ENCODE measurements at regions not wholly inside any gene's neighbourhood (a gene's known extent, or its start where the extent isn't known, plus 50 kb on each side); places are given as distances from the start of the nearest gene placed in this dataset.

- ChIA-PET POLR2A (ENCODE audit: low non-redundant PET) (no interaction called here), CTCF (no interaction called here)
- no peak for TF ChIP-seq CTCF (conservative IDR thresholded peaks at IDR 0.05; ENCODE audit: low read depth)
- no peak for DNase-seq (ENCODE audit: low spot score)
- H3K27ac ChIP-seq, result no peak overlapping the region
Measured at GRCh38 chr13:39149896-39150295, 111.6 kb downstream of the NHLRC3 start.

DNA sequence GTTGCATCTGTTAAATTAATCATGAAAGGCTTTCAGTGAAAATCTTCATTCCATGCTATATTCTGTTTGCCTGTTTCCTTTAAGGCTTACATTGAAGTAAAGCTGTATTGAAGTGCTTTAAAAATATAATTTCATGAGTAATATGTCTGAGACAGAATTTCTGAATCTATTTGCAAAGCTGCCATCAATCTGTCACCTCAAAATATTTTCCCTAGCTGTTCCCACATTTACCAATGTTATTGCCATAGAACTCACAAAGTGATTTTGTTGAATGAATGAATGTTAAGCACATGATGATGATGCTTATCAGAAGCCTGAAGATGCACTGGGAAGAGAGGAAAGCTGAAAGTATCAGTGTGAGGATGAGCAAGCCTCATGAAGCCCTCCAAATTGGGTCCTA lies 115.8 kb downstream of the NHLRC3 start:
- DNase-seq (ENCODE audit: low spot score), result no peak
- POLR2A ChIA-PET (ENCODE audit: low non-redundant PET), result no interaction called here
- CTCF ChIA-PET, result interaction anchor here (1.3 kb wide), 1 partner anchor 9 kb away, joined by 3 read pairs; no protein-coding TSS in a partner anchor
- no peak overlapping the region for H3K27ac ChIP-seq
- no peak for TF ChIP-seq CTCF (conservative IDR thresholded peaks at IDR 0.05; ENCODE audit: low read depth)

DNA sequence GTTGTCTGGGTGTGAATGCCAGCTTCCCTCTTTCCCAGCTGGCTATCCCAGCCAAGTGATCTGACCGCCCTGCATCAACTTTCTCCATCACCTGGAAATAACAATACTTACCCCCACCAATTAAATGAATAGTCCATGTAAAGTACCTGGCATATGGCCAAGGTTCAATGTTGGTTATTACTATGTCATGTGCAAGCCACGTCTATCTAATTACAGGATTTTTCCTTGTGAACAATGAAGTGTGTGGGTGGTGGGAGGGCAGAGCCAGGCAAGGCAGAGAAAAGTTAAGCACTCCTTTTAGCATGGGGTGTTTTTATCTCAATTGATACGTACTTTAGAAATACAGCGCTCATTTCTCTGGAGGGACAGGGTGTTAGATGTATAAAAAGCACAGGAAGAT lies 121.1 kb downstream of the NHLRC3 start:
- no peak for DNase-seq (ENCODE audit: low spot score)
- ChIA-PET POLR2A (ENCODE audit: low non-redundant PET) (no interaction called here), CTCF (interaction anchor here (0.9 kb wide), 1 partner anchor 65 kb away, joined by 3 read pairs; no protein-coding TSS in a partner anchor)
- no peak overlapping the region for H3K27ac ChIP-seq
- no peak for TF ChIP-seq CTCF (conservative IDR thresholded peaks at IDR 0.05; ENCODE audit: low read depth)

DNA sequence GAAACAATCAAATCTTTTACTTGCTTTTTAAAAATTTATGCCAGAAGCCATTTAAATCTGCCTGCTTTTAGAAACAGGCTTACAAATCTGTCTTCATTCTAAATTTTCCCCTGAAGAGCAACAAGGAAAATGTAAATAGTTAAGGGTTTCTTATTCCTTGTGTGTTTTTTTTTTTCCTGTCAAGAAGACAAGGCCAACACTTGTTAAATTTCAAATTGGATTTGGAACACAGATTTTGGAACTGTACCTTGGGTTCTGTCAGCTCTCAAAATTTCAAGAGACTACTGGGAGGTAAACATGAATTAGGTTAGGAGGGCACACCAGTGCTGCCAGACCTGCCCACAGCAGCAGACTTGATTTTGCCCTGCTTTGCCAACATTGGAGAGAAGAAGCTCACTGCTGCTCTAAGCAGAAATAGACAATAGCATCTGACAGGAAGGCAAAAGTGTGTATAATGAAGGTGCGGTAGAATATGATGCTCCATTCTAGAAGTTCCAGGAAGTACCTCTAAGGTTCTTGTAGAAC lies 121.7 kb downstream of the NHLRC3 start:
- no peak for DNase-seq (ENCODE audit: low spot score)
- no peak for TF ChIP-seq CTCF (conservative IDR thresholded peaks at IDR 0.05; ENCODE audit: low read depth)
- H3K27ac ChIP-seq, result no peak overlapping the region
- ChIA-PET POLR2A (ENCODE audit: low non-redundant PET) (interaction anchor here (0.7 kb wide), 1 partner anchor 86 kb away, joined by 10 read pairs; no protein-coding TSS in a partner anchor), CTCF (interaction anchor here (0.6 to 0.9 kb wide), 2 partner anchors 12 to 65 kb away, joined by 3 read pairs; no protein-coding TSS in a partner anchor)

- ChIA-PET CTCF (no interaction called here), POLR2A (ENCODE audit: low non-redundant PET) (no interaction called here)
- no peak for TF ChIP-seq CTCF (conservative IDR thresholded peaks at IDR 0.05; ENCODE audit: low read depth)
- DNase-seq (ENCODE audit: low spot score), result no peak
- no peak overlapping the region for H3K27ac ChIP-seq
Measured at GRCh38 chr13:39167018-39167417, 128.8 kb downstream of the NHLRC3 start.

GRCh38 chr13:39170711-39171110 lies 132.5 kb downstream of the NHLRC3 start:
- ChIA-PET POLR2A (ENCODE audit: low non-redundant PET) (no interaction called here), CTCF (no interaction called here)
- TF ChIP-seq CTCF (conservative IDR thresholded peaks at IDR 0.05; ENCODE audit: low read depth), result no peak
- DNase-seq (ENCODE audit: low spot score), result no peak
- H3K27ac ChIP-seq, result no peak overlapping the region
